ENCODE measurements at regions not wholly inside any gene's neighbourhood (a gene's known extent, or its start where the extent isn't known, plus 50 kb on each side); places are given as distances from the start of the nearest gene placed in this dataset.

GRCh38 chr4:151933122-151933827 lies 172.5 kb upstream of the GATB start:
- no peak for TF ChIP-seq CTCF (IDR thresholded peaks at IDR 0.05; ENCODE audit: insufficient read depth, low read depth, low read length, missing control alignments)

GRCh38 chr4:151931563-151931962 lies 170.8 kb upstream of the GATB start:
- peak; percentile 5 for DNase-seq (ENCODE audit: low read depth)
- no peak for TF ChIP-seq CTCF (IDR thresholded peaks at IDR 0.05; ENCODE audit: insufficient read depth, low read depth, low read length, missing control alignments)
- H3K4me3 ChIP-seq (ENCODE audit: low read depth, low read length), result no peak overlapping the region

More at GRCh38 chr4:151933122-151933827, 172.5 kb upstream of the GATB start:
- H3K4me3 ChIP-seq (ENCODE audit: low read depth, low read length), result no peak overlapping the region
- no peak for DNase-seq (ENCODE audit: low read depth)

- no peak for DNase-seq (ENCODE audit: low read depth)
- H3K4me3 ChIP-seq (ENCODE audit: low read depth, low read length), result no peak overlapping the region
- no peak for TF ChIP-seq CTCF (IDR thresholded peaks at IDR 0.05; ENCODE audit: insufficient read depth, low read depth, low read length, missing control alignments)
Observed at GRCh38 chr4:151930372-151930771, 169.6 kb upstream of the GATB start.

GRCh38 chr4:151928112-151928511 lies 167.3 kb upstream of the GATB start:
- TF ChIP-seq CTCF (IDR thresholded peaks at IDR 0.05; ENCODE audit: insufficient read depth, low read depth, low read length, missing control alignments), result no peak
- no peak for DNase-seq (ENCODE audit: low read depth)
- no peak overlapping the region for H3K4me3 ChIP-seq (ENCODE audit: low read depth, low read length)

GRCh38 chr4:151922811-151923210 lies 162.0 kb upstream of the GATB start:
- DNase-seq (ENCODE audit: low read depth), result no peak
- TF ChIP-seq CTCF (IDR thresholded peaks at IDR 0.05; ENCODE audit: insufficient read depth, low read depth, low read length, missing control alignments), result no peak

GRCh38 chr4:151922306-151922705 lies 161.5 kb upstream of the GATB start:
- TF ChIP-seq CTCF (IDR thresholded peaks at IDR 0.05; ENCODE audit: insufficient read depth, low read depth, low read length, missing control alignments), result no peak
- no peak overlapping the region for H3K4me3 ChIP-seq (ENCODE audit: low read depth, low read length)
- no peak for DNase-seq (ENCODE audit: low read depth)

More at GRCh38 chr4:151922811-151923210, 162.0 kb upstream of the GATB start:
- H3K4me3 ChIP-seq (ENCODE audit: low read depth, low read length), result no peak overlapping the region

GRCh38 chr4:151921811-151922210 lies 161.0 kb upstream of the GATB start:
- no peak for DNase-seq (ENCODE audit: low read depth)
- no peak for TF ChIP-seq CTCF (IDR thresholded peaks at IDR 0.05; ENCODE audit: insufficient read depth, low read depth, low read length, missing control alignments)
- no peak overlapping the region for H3K4me3 ChIP-seq (ENCODE audit: low read depth, low read length)
